SK-N-MC (cell line): ENCODE measurements at regions not wholly inside any gene's neighbourhood (a gene's known extent, or its start where the extent isn't known, plus 50 kb on each side); places are given as distances from the start of the nearest gene placed in this dataset.

Experiments
- EZH2 ChIP-seq: fragments of 200-600 bp; sonication (generic); IDR thresholded peaks from one replicate; pipeline ENCODE4 v1.6.1; 2017; ENCODE audit warnings: antibody characterized with exemption
- FOXP2 ChIP-seq: optimal IDR thresholded peaks from 2 replicates; pipeline ENCODE3; 2011; ENCODE audit warnings: mild to moderate bottlenecking, moderate library complexity; ENCODE audit not compliant: insufficient read depth; ENCODE audit errors: extremely low read length, control extremely low read depth
- POLR2AphosphoS5 ChIP-seq: IDR thresholded peaks from 2 replicates; pipeline ENCODE4 v1.6.1; 2012; ENCODE audit warnings: mild to moderate bottlenecking, low read depth, low read length, borderline replicate concordance

DNA sequence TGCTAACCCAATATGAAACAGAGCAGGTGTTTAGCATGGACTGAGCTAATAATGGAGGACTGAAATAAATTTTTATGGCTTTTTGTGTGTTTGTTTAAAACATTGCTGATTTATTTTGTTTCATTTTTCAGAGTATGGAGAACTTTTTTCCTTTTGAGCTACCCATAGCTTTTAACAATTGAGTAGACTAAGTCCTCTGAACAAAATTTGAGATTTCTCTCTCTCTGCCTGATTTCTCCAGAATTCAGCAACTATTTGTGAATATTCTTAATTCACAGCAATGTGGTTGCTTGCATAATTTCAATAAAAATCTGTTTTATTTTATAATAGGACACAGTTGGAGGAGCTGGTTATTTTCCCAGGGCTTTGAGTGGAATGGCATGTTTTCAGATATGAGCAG, 103.7 kb downstream of the TPBG start:
- TF ChIP-seq POLR2AphosphoS5 (no peak), EZH2 (no peak), FOXP2 (no peak)
